Panc1 (cell line): ENCODE measurements at regions not wholly inside any gene's neighbourhood (a gene's known extent, or its start where the extent isn't known, plus 50 kb on each side); places are given as distances from the start of the nearest gene placed in this dataset.

Experiments
- ATAC-seq: fragments of 200-7000 bp; cut with Tn5 transposase; 2 replicates; pipeline ENCODE4 v1.9.1; 2020; ENCODE audit warnings: mild to moderate bottlenecking, moderate library complexity
- BruUV-seq: library from RNA; stranded (reverse); fragments of 400-500 nt; replicated peaks from 2 replicates; lab custom pipeline; 2021; lab: Mats Ljungman, UMichigan
- CTCF ChIA-PET: fragments of 300-600 bp; sonication (Branson Sonifier 250); formaldehyde crosslinking; loops from one replicate; lab custom pipeline; 2022; ENCODE audit warnings: antibody characterized with exemption; lab: Charles Lee
- POLR2A ChIA-PET: fragments of 300-600 bp; sonication (Branson Sonifier 250); formaldehyde crosslinking; loops from one replicate; lab custom pipeline; 2022; ENCODE audit warnings: antibody characterized with exemption; lab: Charles Lee
- DNase-seq: peaks from one replicate; pipeline ENCODE4 v3.0.0-alpha.2; 2010; ENCODE audit warnings: low read depth, low spot score
- H3K27ac ChIP-seq: 2 replicates; pipeline ENCODE4 v1.5.1; 2011; ENCODE audit warnings: mild to moderate bottlenecking, low read length, inconsistent platforms
- H3K27me3 ChIP-seq: fragments of 200-500 bp; sonication (Bioruptor generic); 2 replicates; pipeline ENCODE4 v1.6.0; 2014; ENCODE audit warnings: low read length, inconsistent platforms; ENCODE audit not compliant: control insufficient read depth, insufficient read depth
- H3K36me3 ChIP-seq: fragments of 200-500 bp; sonication (Bioruptor generic); 2 replicates; pipeline ENCODE4 v1.5.1; 2014; ENCODE audit warnings: inconsistent platforms, mild to moderate bottlenecking, low read length, moderate library complexity; ENCODE audit not compliant: control insufficient read depth, insufficient read depth
- H3K4me1 ChIP-seq: 2 replicates; pipeline ENCODE4 v1.5.1; 2011; ENCODE audit warnings: inconsistent platforms, mild to moderate bottlenecking, low read length, moderate library complexity; ENCODE audit not compliant: control insufficient read depth, insufficient read depth
- H3K4me3 ChIP-seq, 2 experiments: 2 replicates each; pipeline ENCODE4 v1.5.1; 2011 to 2012; ENCODE audit warnings: low read depth in 2 of 2, low read length in 2 of 2, mild to moderate bottlenecking in 2 of 2, inconsistent platforms in 1 of 2, moderate library complexity in 1 of 2
- H3K9me3 ChIP-seq: fragments of 200-500 bp; sonication (Bioruptor generic); 2 replicates; pipeline ENCODE4 v1.5.1; 2014; ENCODE audit warnings: low read depth, mild to moderate bottlenecking, inconsistent platforms, low read length, moderate library complexity; ENCODE audit not compliant: control insufficient read depth, insufficient read depth
- CTCF ChIP-seq: fragments of 450-650 bp; IDR thresholded peaks from 2 replicates; pipeline ENCODE4 v1.5.1; 2017; ENCODE audit warnings: mild to moderate bottlenecking
- POLR2AphosphoS5 ChIP-seq: IDR thresholded peaks from 2 replicates; pipeline ENCODE4 v1.6.1; 2012; ENCODE audit warnings: mild to moderate bottlenecking, low read depth, low read length, moderate library complexity
- SIN3A ChIP-seq: IDR thresholded peaks from 2 replicates; pipeline ENCODE4 v1.6.1; 2012; ENCODE audit warnings: low read depth, mild to moderate bottlenecking, low read length, moderate library complexity, borderline replicate concordance; ENCODE audit not compliant: insufficient read depth
- TCF7L2 ChIP-seq: IDR thresholded peaks from 2 replicates; pipeline ENCODE4 v1.6.1; 2011; ENCODE audit warnings: mild to moderate bottlenecking, low read depth, low read length, inconsistent platforms
- in situ Hi-C: cut with HindIII; loops from 2 replicates; pipeline ENCODE4 v1.10.0; 2016; ENCODE audit warnings: low sequenced_read_pairs, low pct_unique_long_range_greater_than_20kb
- intact Hi-C: fragments of 100-400 bp; cut with micrococcal nuclease; formaldehyde crosslinking; loops from one replicate; pipeline ENCODE4 v1.10.0; 2022; ENCODE audit not compliant: unreplicated experiment
- TF ChIP-seq, protein P1 (sequence below), 2 experiments: IDR thresholded peaks; 2 replicates each; pipeline ENCODE4 v1.6.1; 2011 to 2012; ENCODE audit warnings: low read depth in 2 of 2, control low read depth in 1 of 2, low read length in 1 of 2, mild to moderate bottlenecking in 1 of 2, moderate library complexity in 1 of 2; ENCODE audit not compliant: insufficient read depth in 1 of 2

- CTCF ChIA-PET: no interaction called here
- in situ Hi-C loops: no loop called here
- H3K36me3 ChIP-seq: no peaks in the 10 kb centered on the region
- no TSS peak for BruUV-seq
- POLR2A ChIA-PET: no interaction called here
- H3K9me3 ChIP-seq: no peaks in the 10 kb centered on the region
- intact Hi-C loops: no loop called here
- DNase-seq (no peak), ATAC-seq (no peak)
- TF ChIP-seq SIN3A: no peak
- TF ChIP-seq, protein P1, sequence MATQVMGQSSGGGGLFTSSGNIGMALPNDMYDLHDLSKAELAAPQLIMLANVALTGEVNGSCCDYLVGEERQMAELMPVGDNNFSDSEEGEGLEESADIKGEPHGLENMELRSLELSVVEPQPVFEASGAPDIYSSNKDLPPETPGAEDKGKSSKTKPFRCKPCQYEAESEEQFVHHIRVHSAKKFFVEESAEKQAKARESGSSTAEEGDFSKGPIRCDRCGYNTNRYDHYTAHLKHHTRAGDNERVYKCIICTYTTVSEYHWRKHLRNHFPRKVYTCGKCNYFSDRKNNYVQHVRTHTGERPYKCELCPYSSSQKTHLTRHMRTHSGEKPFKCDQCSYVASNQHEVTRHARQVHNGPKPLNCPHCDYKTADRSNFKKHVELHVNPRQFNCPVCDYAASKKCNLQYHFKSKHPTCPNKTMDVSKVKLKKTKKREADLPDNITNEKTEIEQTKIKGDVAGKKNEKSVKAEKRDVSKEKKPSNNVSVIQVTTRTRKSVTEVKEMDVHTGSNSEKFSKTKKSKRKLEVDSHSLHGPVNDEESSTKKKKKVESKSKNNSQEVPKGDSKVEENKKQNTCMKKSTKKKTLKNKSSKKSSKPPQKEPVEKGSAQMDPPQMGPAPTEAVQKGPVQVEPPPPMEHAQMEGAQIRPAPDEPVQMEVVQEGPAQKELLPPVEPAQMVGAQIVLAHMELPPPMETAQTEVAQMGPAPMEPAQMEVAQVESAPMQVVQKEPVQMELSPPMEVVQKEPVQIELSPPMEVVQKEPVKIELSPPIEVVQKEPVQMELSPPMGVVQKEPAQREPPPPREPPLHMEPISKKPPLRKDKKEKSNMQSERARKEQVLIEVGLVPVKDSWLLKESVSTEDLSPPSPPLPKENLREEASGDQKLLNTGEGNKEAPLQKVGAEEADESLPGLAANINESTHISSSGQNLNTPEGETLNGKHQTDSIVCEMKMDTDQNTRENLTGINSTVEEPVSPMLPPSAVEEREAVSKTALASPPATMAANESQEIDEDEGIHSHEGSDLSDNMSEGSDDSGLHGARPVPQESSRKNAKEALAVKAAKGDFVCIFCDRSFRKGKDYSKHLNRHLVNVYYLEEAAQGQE (IDR thresholded peaks at IDR 0.05; ENCODE audit: insufficient read depth in 1 of 2, low read depth in 2 of 2, low read length in 1 of 2): no peak
- TF ChIP-seq TCF7L2: no peak
- TF ChIP-seq CTCF: no peak
- no peak for TF ChIP-seq POLR2AphosphoS5
- no peak overlapping the region for H3K27ac ChIP-seq
- H3K4me3 ChIP-seq: no peak overlapping the region
- H3K27me3 ChIP-seq: no peaks in the 10 kb centered on the region
- no peaks in the 10 kb centered on the region; the same call in 1 of the 2 replicates for H3K4me1 ChIP-seq
Measured at GRCh38 chrX:20378233-20378920, 111.7 kb upstream of the RPS6KA3 start.

- Histone ChIP-seq H3K27ac (no peak overlapping the region), H3K4me3 (no peak overlapping the region), H3K9me3 (no peaks in the 10 kb centered on the region), H3K36me3 (no peaks in the 10 kb centered on the region), H3K4me1 (no peaks in the 10 kb centered on the region; the same call in 1 of the 2 replicates), H3K27me3 (no peaks in the 10 kb centered on the region)
- intact Hi-C loops: no loop called here
- BruUV-seq: no TSS peak
- ChIA-PET POLR2A (no interaction called here), CTCF (no interaction called here)
- no peak for TF ChIP-seq CTCF
- TF ChIP-seq, protein P1 (IDR thresholded peaks at IDR 0.05; ENCODE audit: insufficient read depth in 1 of 2, low read depth in 2 of 2, low read length in 1 of 2): no peak
- TF ChIP-seq POLR2AphosphoS5: no peak
- no peak for TF ChIP-seq TCF7L2
- no peak for TF ChIP-seq SIN3A
- DNase-seq (no peak), ATAC-seq (no peak; the same call in 1 of the 2 replicates)
- in situ Hi-C loops: no loop called here
Measured at GRCh38 chrX:20374900-20375438, 108.3 kb upstream of the RPS6KA3 start.
